CD4-positive, alpha-beta T cell treated with Interleukin-15 for 1 hour (primary cell): ENCODE measurements at regions not wholly inside any gene's neighbourhood (a gene's known extent, or its start where the extent isn't known, plus 50 kb on each side); places are given as distances from the start of the nearest gene placed in this dataset.
"Not testable (repeated sequence)": the region's sequence is repeated elsewhere in the genome, so short reads cannot be mapped to it uniquely, and the experiment has no call there.

Experiments used
- DNase-seq: peaks from one replicate; pipeline ENCODE4 v3.0.0-alpha.2; 2020

DNA sequence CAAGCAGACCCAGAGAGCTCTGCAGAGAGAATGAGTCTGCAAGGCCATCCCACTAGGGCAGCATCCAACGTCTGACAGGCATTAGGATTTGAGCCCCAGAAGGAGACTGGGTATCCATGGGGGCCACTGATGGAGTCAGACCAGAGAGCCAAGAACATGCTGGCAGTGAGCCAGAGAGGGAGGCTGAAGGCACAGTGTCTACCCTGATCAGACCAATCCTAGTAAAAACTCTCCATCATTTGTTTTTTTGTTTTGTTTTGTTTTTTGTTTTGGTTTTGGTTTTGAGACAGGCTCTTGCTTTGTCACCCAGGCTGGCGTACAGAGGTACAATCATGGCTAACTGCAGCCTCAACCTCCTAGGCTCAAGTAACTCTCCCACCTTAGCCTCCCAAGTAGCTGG, 133.1 kb upstream of the LYZL2 start:
- no peak for DNase-seq

DNA sequence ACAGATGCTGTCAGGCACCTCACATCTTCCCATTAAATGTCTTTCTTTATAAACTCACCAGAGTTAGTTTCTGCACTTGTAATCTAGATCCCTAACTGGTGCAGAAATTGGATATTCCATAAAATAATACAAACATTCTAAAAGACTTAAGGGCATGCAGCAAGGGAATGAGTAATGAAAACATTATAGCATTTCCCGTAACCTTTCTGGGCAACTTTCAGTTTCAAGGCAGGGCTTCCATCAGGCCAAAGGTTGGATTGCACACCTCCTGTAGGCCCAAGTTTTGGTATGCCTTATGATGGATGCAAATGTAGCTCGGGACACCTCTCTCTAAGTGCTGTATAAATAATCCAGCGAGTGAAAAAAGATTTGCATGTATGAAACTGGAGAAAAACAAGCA, 129.9 kb upstream of the LYZL2 start:
- no peak for DNase-seq

DNA sequence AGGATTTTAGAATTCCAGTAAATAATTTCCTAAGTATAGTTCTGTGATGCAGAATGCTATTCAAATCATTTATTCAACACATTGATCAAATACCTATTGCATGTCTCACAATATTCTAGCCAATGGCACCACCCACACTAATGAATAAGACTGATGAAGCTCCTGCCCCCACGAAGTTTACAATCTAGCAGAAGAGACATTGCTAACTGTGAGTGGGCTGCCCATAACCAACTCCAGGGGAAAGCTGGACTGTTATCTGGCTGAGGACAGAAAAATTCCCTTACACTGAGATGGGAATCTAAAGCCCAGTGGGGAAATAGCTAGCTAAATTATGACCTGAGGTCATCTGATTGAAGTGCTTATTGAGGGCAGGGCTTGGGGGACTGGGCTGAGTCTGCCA, 128.8 kb upstream of the LYZL2 start:
- DNase-seq: no peak

DNA sequence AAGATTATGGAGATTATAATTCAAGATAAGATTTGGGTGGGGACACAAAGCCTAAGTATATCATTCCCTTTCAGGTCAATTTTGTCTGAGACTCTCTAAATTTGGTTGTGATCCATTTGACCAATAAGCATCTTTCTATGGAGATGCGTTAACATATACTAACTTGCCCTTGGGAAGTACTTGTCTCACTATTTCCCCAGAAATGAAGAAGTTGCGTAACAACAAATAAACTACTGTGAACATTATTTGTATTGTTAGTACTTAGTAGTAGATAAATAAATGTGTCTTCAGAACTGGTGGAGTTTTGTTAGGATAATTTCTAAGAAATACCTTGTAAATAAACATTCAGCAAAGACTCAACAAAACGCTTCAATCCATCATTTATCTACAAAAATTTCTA, 127.3 kb upstream of the LYZL2 start:
- DNase-seq: no peak

DNA sequence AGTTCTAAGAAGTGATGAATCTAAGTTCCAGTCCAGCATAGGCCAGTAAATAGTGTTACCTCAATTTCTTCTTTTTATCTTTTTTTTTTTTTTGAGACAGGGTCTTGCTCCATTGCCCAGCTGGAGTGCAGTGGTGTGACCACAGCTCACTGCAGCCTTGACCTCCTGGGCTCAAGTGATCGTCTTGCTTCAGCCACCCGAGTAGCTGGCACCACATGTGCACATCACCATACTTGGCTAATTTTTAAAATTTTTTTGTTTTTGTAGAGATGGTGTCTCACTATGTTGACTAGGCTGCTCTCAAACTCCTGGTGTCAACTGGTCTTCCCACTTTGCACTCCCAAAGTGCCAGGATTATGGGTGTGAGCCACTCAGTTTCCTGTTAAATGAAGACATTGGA, 126.6 kb upstream of the LYZL2 start:
- no peak for DNase-seq

DNA sequence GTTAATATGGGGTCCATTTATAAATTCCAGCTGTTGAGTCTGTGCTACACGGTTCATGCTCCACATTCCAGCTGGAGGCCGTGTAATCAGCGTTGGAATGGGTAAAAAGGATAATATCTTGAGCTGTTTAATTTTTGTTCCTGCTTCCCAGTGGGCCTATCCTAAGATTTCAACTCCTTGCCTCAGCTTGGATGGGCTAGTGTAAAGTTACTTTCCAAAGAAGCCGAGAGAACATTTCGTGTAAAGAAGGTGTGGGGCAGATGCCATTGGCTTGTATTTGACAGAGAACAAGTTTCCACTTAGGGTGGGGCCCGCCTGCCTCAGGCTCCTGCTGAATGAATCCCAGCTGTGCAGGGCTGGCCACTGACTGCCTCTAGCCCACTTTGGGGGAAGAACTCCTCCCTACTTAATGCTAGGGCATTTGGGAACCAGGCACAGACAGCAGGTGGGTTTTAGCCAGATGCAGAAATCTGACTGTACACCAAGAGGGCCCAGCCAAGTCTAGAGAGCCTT, 125.9 kb upstream of the LYZL2 start:
- no peak for DNase-seq

DNA sequence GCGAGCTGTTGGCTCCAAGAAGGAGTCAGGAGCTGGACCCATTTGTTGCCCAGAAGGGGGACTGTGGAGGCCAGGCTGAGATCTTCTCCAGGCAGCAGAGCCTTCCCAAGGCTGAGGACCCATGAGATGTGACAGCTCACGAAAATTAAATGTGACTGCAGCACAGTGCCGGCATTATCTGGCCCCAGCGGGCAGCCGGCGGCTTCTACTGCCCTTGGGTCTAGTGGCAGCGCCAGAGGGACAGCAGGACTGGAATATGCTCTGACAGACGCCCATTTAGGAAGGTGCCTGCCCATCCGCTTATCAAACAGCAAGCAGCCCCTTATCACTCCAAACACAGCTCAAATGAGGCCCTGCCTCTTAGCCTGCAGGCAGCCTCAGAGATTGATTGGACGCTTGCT, 122.9 kb upstream of the LYZL2 start:
- DNase-seq: no peak

DNA sequence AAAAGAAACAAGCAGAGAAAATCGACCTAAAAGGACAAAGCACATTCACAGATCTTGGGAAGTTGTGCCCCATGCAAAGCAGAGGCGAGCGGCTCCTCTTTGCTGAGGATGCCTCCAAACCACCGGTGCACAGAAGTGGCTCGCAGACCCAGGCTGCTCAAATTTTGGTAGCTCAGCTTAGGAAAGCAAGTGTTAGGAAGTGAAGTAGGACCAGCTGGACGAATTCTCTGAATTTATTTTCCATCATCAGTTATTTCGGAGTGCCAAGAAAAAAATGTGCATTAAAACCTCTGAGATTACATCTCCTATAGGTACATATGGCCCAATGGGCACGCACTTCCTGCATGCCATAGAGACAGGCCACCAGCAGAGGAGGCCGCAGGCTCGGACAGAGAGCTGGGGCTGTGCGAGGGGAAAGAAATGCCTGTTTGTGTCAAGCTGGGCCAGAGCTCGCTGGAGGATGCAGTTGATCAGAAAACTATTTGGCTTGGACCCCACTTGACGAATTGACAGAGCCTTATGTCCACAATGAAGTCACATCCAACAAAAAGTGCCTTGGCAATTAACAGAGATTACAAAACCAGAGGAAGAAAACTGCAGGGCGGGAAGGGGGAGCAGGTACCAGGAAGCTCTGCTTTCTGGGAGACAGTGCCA, 122.3 kb upstream of the LYZL2 start:
- peak; percentile 51 for DNase-seq

DNA sequence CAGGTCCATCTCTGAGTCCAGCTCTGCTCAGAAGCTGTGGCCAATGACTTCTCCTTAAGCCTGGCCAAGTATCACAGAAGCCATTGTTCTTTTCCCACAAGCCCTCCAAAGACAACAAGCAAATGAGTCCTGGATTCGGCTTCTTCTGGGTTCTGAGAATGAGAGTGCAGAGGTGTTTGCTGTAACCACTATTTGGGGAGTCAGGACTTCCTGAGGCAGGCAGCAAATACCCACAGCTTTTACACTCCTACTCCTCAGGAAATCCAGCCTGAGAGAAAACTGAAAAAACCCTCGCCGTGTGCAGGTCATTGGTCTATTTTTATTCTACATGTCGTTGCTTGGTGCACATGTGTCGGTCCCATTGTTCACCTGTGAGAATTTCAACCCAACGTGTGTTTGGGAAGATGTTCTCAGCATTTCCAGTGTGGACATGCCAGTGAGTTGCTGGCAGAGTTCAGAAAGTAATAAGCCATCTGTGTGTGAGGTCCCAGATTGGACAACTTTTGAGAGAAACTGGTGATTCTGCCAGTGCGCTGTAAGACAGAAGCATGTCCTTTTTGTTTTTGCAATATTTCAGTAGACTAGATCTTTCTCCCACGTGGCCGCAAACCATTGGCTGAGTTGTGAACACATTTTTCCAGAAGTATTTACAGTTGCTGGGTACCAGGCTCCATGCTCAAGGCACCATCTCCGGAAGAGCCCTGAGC, 121.6 kb upstream of the LYZL2 start:
- no peak for DNase-seq

DNA sequence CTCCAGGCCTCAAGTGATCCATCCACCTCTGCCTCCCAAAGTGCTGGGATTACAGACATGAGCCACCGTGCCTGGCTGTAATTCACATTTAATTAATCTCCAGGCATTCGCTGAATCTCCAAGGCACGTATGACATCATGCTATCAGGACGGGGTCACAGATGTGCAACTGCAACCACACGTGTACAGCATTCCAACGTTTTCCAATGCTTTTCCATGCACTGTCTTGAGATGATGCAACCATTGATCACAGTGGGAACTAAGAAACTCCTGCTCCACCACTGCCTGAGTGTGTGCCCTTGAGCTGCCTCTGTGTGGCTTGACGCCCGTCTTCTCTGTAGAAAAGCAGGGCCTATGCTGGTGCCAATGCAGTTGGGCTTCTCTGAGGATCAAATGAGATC, 119.8 kb upstream of the LYZL2 start:
- DNase-seq: no peak

DNA sequence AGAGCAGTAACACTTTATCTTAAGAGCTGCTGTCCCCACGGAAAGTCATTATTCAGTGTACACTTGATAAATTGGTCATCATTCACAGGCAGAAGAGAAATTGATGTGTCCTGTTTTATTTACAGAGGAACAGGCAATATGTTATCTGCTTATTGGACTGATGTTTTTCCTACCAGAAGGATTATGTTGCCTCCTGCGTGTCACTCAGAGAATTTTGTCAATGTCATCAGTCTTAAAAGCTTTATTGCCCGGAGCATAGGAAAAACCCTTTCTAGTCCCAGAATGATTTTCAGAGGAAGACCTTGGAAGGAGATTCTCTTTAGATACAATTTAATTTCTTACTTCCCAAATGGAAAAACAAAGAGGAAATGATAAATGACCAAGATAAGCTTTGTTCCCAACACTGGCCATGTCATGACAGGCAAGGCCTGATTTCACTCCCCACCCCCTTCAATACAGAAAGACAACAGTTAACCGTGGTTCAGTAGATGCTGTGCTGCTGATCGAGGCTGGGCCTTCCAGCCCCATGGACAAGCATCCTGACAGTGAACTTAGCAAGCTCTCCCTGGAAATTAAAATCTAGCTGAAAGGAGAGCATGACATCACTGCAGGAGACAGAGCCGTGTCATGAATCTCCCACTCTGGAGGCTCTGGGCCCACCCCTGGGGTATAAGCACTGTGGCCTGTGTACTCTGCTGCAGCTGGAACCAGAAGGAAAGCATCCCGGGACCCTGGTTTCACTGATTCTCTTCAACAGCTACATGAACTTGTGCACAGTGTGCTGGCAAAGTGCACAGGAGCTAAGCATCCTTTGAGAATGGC, 118.8 kb upstream of the LYZL2 start:
- no peak for DNase-seq

DNA sequence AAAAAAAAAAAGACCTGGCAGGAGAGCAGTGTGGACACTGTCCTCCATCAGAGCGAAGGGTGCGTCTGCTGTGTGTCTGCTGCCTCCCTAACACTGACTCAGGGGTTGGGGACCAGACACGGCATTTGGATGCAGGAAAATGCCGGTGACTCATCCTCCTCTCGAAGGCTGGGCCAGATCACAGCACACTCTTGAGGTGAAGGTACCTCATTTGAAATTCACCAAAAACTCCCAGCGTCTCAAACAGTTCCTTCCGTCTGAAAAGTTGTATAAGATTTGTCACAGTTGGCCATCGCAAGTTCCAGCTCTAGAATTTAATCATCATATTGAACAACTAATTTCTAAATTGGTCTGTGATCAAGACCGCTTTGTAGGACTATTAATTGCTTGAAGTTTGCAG, 118.1 kb upstream of the LYZL2 start:
- no peak for DNase-seq

DNA sequence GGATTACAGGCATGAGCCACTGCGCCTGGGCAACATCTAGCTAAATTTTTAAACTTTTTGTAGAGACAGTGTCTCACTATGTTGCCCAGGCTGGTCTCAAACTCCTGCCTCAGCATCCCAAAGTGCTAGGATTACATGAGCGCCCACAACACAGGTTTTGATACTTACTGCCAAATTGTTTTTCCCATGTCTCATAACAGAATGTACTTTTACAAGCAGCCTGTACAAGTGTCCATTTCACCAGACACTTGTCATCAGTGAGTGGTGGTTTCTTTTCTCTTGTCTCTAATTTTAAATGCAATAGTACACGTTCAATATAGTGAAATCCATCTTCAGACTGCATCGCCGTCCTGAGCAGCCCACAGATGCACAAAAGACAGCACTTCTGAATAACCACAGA, 116.4 kb upstream of the LYZL2 start:
- no peak for DNase-seq

DNA sequence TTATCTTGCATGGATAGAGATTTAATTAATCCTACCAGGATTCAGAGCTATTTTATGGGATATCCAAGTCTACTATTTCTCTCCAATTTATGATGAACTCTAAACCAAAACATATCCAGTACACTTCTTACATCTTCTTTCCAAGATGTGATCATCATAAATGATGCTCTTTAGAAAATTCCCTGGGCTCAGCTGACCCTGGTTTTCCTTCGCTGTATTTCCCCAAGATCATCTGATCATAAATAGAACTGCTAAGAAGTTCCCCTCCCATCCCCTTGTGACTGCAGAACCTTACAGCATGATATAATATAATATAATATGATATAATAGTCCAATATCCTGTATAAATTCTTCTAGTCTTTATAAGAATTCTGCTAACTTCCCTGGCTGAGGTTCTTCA, 114.6 kb upstream of the LYZL2 start:
- no peak for DNase-seq

DNA sequence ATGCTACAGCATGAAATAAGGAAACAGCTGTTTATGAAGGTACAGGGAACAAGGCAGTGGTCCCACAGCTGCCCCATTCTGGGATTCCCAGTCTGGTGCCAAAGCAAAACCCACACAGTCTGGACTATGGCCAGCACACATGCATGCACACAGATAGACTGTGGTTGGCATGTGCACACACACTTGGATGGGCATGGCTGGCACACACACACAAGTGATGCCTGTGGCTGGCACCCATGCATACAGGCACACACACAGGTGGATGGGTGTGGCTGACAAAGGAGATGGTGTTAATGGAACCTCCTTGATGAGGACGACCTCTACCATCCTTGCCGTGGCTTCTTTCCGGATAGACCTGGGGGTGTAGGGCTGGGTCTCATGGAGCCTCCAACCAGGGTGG, 114.0 kb upstream of the LYZL2 start:
- DNase-seq: no peak

DNA sequence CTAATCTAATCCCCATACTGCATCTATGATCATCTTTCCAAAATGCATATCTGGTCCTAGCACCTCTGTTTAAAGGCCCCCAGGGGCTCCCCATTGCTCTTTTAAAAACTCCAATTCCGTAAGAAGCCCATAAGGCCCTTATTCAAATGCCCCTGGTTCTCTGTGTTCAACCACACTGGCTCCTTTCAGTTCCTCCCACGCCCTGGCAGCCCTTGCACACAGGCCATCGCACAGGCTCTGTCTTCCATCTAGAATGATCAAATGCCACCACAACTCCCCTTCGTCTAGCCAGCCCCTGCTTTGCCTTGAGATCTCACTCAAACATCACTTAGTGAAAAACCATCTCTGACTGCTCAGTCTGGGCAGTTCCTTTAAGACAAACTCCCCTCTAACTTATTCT, 112.9 kb upstream of the LYZL2 start:
- no peak for DNase-seq

DNA sequence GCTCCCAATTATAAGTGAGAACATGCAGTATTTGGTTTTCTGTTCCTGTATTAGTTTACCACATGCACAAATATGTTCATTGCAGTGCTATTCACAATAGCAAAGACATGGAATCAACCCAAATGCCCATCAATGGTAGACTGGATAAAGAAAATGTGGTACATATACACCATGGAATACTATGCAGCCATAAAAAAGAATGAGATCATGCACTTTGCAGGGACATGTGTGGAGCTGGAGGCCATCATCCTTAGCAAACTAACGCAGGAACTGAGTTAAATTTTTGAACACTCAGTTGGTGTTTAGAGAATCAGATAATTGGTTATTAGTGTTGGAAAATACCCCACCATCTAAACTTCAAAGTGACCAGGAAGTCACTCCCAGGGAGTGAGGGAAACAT, 111.2 kb upstream of the LYZL2 start:
- DNase-seq: not testable (repeated sequence)

DNA sequence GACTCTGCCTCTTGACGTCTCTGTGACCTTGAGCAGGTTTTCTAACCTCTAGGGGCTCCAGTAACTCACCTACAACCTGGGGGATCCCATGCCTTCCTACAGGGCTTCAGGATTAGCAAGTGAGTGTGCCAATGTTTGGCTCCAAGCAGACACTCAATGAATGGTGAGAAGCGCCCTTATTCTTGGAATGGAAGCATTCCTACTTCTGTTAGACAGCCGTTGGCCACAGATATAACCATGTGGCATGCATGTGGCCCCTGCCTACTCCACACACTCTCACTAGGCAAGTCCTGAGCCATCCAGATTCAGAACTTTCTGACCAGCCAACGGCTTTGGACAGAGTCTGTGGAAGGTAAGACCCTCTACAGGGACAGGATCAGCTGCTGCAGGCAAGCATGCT, 108.9 kb upstream of the LYZL2 start:
- no peak for DNase-seq

DNA sequence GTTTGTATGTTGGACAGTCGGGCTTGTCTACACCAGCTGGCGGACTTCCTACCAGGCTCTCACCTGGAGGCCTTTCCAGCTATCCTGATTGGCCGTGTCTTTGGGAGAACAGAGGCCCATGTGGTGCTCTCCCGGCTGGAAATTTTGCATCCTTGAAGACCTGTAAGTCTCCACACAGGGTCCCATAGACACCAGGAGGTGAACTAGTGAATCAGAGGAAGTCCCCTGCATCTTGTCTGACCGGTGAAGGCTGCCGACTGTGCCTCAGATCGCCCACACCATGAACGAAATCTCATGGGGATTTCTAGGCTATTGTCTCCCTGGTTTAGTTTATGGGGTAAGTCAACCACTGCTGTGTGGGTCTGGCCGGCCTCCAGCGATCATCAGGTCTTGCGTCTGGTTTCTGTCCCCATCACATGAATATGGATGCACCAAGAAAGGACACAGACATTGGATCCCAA, 108.4 kb upstream of the LYZL2 start:
- DNase-seq: no peak

DNA sequence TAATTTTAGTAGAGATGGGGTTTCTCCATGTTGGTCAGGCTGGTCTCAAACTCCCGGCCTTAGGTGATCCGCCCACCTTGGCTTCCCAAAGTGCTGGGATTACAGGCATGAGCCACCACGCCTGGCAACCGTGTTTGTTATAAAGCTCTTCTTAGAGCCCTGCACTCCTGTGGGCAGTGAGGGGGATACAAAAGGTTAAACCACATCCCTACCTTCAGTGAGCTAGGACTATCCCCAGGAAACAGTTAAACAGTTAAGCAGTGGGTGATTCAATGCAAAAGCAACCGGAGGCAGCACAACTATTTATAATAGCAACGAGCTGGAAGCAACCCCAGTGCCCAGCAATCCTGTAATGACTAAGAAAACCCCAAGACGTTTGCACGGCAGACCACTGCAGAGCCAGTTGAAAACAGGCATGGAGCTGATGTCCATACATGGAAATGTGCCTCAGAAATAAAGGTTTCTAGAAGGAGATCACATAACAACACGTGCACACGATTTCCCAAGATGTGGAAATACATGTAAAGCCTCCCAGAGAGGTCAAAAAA, 107.2 kb upstream of the LYZL2 start:
- no peak for DNase-seq

DNA sequence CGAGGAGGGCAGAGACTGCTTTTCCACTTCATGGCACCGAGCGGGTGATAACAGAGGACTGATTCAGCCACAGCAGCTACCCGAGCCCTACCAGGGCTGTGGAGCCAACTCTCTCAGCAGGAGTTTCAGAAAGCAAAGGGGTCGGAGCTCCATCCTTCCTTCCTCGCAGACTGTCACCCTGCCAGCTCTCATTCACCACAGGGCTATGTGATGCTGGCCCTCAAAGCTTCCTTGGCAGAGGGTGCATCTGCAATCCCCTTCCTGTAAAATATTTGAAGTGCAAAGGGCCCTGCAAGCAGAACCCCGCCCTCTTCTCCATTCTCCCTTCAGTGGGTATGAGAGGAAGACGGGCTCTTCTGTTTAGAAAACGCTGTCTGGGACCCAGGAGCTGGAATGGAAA, 105.3 kb upstream of the LYZL2 start:
- DNase-seq: no peak

DNA sequence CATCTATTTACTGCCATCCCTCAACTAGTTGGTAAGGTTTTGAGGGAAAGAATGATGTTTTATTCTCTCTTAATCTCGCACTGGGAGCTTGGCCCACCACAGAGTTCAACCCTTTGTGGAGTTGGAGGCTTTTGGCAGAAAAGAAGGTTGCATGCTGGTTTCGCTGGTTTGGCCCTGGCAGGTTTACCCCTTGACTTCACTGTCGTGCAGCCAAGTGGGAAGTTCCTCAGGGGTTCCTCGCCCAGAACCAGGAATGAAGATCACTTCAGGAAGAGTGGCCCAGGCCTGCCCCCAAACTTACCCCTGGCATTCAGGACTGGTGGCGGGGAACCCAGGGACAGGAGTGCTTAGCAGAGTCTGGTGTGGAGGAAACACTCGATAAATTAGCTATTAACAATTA, 103.1 kb upstream of the LYZL2 start:
- DNase-seq: no peak

DNA sequence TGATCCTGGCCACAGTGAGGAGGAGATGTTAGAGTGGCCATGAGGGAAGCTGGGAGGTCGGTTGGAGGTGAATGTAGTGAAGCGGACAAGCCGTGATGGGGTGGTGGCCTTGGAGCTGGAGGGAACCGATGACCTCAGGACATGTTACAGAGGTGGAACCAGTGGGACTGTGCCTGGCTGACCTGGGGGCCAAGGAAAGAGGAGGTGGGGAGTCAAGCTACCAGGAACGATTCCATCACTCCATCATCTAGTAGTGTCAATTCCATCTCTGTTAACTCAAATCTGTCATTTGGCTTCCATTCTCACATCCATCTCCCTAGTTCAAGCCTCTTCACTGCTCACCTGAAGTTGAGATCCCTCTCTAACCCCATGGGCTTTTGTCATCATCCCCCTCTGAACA, 102.4 kb upstream of the LYZL2 start:
- DNase-seq: no peak

DNA sequence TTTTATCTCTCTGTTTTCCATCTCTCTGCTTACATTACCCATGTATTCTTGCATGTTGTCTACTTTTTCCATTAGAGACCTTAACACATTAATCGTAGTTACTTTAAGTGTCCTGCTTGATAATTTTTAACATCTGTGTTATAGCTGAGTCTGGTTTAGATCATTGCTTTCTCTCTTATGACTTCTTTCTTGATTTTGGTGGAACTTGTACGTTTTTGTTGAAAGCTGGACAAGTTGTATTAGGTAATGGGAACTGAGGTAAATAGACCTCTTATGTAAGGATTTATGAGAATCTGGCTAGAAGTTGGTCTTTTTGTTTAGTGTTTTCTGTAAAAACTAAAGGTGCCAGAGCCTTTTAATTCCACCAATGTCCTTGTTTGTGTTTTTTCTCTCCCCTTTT, 100.8 kb upstream of the LYZL2 start:
- no peak for DNase-seq
